KMS-11 (cell line): ENCODE measurements at regions not wholly inside any gene's neighbourhood (a gene's known extent, or its start where the extent isn't known, plus 50 kb on each side); places are given as distances from the start of the nearest gene placed in this dataset.
"Not testable (repeated sequence)": the region's sequence is repeated elsewhere in the genome, so short reads cannot be mapped to it uniquely, and the experiment has no call there.

Source experiments
- H2AFZ ChIP-seq: fragments of 200-600 bp; sonication (generic); 2 replicates; pipeline ENCODE4 v1.6.1; 2016; ENCODE audit warnings: antibody characterized with exemption, mixed run types, low read depth
- H3K27ac ChIP-seq: fragments of 200-600 bp; sonication (generic); 2 replicates; pipeline ENCODE4 v1.6.1; 2016; ENCODE audit warnings: mild to moderate bottlenecking, mixed run types
- H3K27me3 ChIP-seq: fragments of 200-600 bp; sonication (generic); 2 replicates; pipeline ENCODE4 v1.6.1; 2017; ENCODE audit warnings: mild to moderate bottlenecking, low read depth, mixed run types, moderate library complexity; ENCODE audit not compliant: insufficient read depth
- H3K36me3 ChIP-seq: fragments of 200-600 bp; sonication (generic); 2 replicates; pipeline ENCODE4 v1.6.1; 2017; ENCODE audit warnings: mild to moderate bottlenecking, mixed run types; ENCODE audit not compliant: insufficient read depth
- H3K4me1 ChIP-seq: fragments of 200-600 bp; sonication (generic); 2 replicates; pipeline ENCODE4 v1.6.1; 2016; ENCODE audit warnings: mild to moderate bottlenecking, low read depth, mixed run types; ENCODE audit not compliant: poor library complexity, severe bottlenecking
- H3K4me2 ChIP-seq: fragments of 200-600 bp; sonication (generic); 2 replicates; pipeline ENCODE4 v1.7.0; 2016; ENCODE audit warnings: mild to moderate bottlenecking, mixed run types
- H3K4me3 ChIP-seq: fragments of 200-600 bp; sonication (generic); IDR thresholded peaks from 2 replicates; pipeline ENCODE4 v1.6.1; 2017; ENCODE audit warnings: low read depth, low read length, mixed read lengths; ENCODE audit not compliant: insufficient read depth
- H3K79me2 ChIP-seq: fragments of 200-600 bp; sonication (generic); 2 replicates; pipeline ENCODE4 v1.6.1; 2016; ENCODE audit warnings: low read depth, mixed run types; ENCODE audit not compliant: insufficient read depth
- H3K9ac ChIP-seq: fragments of 200-600 bp; sonication (generic); 2 replicates; pipeline ENCODE4 v1.6.1; 2016; ENCODE audit warnings: mild to moderate bottlenecking, mixed run types
- H4K20me1 ChIP-seq: fragments of 200-600 bp; sonication (generic); 2 replicates; pipeline ENCODE4 v1.6.1; 2016; ENCODE audit warnings: mild to moderate bottlenecking, mixed run types; ENCODE audit not compliant: insufficient read depth
- CTCF ChIP-seq: fragments of 200-600 bp; sonication (generic); conservative IDR thresholded peaks from 2 replicates; pipeline ENCODE4 v1.6.1; 2017; ENCODE audit warnings: low read depth, mild to moderate bottlenecking, antibody characterized with exemption, low read length, moderate library complexity, mixed read lengths

GRCh38 chr6:60760928-60761327 is 1525.1 kb downstream of the KHDRBS2 start:
- H3K9ac ChIP-seq, H3K4me3 ChIP-seq, H4K20me1 ChIP-seq, H3K4me2 ChIP-seq, H3K27ac ChIP-seq, H2AFZ ChIP-seq, H3K36me3 ChIP-seq, H3K4me1 ChIP-seq, H3K27me3 ChIP-seq, H3K79me2 ChIP-seq: not testable (repeated sequence)

DNA sequence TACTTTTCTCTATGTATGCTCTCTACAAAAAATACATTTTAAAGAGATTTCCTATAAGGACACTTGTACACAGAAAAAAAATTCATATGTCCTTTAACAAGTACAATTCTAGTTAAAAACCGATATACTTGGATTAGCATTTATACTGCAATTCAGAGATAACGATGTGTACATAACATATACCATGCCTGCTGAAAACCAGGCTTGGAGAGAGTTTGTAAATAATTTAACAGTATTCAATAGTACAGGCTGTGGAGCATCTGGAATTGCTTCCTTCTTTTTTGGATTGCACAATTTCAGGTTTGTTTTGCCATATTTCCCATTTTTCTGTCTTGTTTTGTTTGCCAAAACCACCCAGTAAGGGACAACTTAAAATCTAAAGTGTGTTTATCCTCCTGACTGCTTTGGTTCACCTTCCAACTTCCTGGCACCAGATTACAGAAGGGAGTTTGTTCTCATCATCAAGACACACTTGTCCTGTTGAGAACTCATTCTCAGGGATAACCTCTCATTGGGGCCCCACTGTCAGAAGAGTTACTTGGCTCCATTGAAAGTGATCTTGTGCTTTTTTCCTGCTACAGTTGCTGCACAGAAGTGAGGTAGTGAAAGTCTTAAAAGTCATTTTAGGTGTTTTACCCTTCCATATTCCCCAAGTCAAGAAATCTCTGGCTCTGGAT is 1526.7 kb downstream of the KHDRBS2 start:
- not testable (repeated sequence) for H3K9ac ChIP-seq, H3K27ac ChIP-seq, H3K27me3 ChIP-seq, H3K79me2 ChIP-seq, H3K4me2 ChIP-seq, H3K4me1 ChIP-seq, H3K4me3 ChIP-seq, H3K36me3 ChIP-seq, H2AFZ ChIP-seq, H4K20me1 ChIP-seq

GRCh38 chr6:60758725-60759124 is 1527.3 kb downstream of the KHDRBS2 start:
- H3K27me3 ChIP-seq: not testable (repeated sequence)

DNA sequence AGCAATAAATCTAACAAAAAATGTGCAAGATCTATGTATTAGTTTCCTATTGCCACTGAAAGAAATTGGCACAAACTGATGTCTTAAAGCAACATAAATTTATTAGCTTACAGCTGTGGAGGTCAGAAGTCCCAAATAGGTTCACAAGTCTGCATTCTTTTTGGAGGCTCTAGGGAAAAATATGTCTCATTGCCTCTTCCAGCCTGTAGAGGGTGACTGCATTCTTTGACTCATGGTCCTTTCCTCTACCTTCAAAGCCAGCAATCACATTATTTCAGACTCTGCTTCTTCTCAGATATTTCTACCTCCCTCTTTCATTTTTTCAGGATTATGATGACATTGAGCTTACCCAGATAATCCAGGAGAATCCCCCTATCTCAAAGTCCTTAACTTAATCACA is 1531.1 kb downstream of the KHDRBS2 start:
- H3K27ac ChIP-seq: no peak overlapping the region
- H2AFZ ChIP-seq: no peak overlapping the region

More at GRCh38 chr6:60758725-60759124, 1527.3 kb downstream of the KHDRBS2 start:
- H2AFZ ChIP-seq, H3K4me2 ChIP-seq, H3K9ac ChIP-seq, H4K20me1 ChIP-seq, H3K4me3 ChIP-seq, H3K36me3 ChIP-seq, H3K27ac ChIP-seq, H3K79me2 ChIP-seq, H3K4me1 ChIP-seq: not testable (repeated sequence)

GRCh38 chr6:60750353-60751081 is 1535.5 kb downstream of the KHDRBS2 start:
- not testable (repeated sequence) for H4K20me1 ChIP-seq, H3K27me3 ChIP-seq, H3K9ac ChIP-seq, H2AFZ ChIP-seq, H3K4me2 ChIP-seq, H3K36me3 ChIP-seq, H3K27ac ChIP-seq, H3K79me2 ChIP-seq, H3K4me3 ChIP-seq, H3K4me1 ChIP-seq

More for the DNA sequence above, 1531.1 kb downstream of the KHDRBS2 start:
- Histone ChIP-seq H3K4me1 (no peaks in the 10 kb centered on the region), H3K36me3 (no peaks in the 10 kb centered on the region), H3K4me3 (no peak overlapping the region), H3K9ac (no peak overlapping the region), H4K20me1 (no peaks in the 10 kb centered on the region), H3K79me2 (no peaks in the 10 kb centered on the region), H3K27me3 (no peaks in the 10 kb centered on the region), H3K4me2 (no peak overlapping the region)
- no peak for TF ChIP-seq CTCF

DNA sequence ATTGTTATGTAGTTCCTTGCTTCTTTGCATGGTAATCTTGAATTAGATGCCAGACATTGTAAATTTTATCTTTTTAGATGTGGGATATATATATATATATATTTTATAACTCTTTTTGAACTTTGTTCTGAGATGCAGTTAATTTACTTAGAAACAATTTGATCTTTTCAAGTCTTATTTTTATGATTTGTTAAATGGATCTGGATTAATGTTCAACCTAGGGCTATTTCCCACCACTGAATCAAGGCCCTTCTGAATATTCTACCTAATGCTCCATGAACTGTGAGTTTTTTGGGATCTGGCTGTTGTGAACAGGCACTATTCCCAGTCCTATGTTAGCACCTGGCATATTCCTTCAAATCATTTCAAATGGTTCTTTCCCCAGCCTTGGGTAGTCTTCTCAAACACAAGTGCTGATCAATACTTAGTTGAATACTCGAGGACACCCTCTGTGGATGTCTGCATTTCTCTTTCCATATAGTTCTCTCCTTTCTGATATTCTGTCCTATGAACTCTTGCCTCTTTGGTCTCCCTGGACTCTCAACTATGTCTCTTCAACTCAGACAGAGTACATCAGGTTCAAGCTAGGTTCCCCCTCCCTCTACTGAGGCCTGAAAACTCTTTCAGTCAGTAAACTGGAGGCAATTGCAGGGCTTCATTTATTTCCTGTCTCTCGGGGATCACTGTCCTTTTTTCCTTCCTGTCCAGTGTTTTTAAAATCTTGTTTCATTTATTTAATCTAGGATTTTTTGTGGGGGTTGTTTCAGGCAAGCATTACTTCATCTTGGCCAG is 1538.1 kb downstream of the KHDRBS2 start:
- H3K9ac ChIP-seq, H3K36me3 ChIP-seq, H3K4me1 ChIP-seq, H3K27me3 ChIP-seq, H4K20me1 ChIP-seq, H3K27ac ChIP-seq, H3K4me3 ChIP-seq, H2AFZ ChIP-seq, H3K79me2 ChIP-seq, H3K4me2 ChIP-seq: not testable (repeated sequence)

- not testable (repeated sequence) for H3K27me3 ChIP-seq, H2AFZ ChIP-seq, H3K4me2 ChIP-seq, H3K27ac ChIP-seq, H3K9ac ChIP-seq, H3K4me3 ChIP-seq, H3K36me3 ChIP-seq, H4K20me1 ChIP-seq, H3K79me2 ChIP-seq, H3K4me1 ChIP-seq
These were observed 1548.1 kb downstream of the KHDRBS2 start for GRCh38 chr6:60737764-60738425.

DNA sequence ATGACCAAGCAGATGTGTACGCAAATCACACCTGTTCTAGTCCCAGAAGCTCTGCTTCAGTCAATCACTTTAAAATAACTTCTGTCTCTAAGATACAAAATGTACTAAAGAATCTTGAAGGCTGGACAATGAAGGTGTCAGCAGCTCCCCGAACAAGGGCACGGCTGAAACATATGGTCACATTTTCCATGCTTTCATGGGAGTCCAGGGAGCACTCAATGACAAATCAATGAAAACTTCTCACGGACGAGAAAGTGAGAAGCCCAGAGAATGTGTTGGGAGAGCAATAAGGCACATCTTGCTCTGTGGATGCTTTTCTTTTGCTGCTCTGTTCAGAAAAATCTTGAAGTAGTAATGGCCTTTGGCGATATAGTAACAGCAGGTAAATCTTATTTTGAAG is 1548.7 kb downstream of the KHDRBS2 start:
- not testable (repeated sequence) for H3K79me2 ChIP-seq, H3K36me3 ChIP-seq, H3K4me2 ChIP-seq, H3K4me3 ChIP-seq, H3K4me1 ChIP-seq, H3K27me3 ChIP-seq, H4K20me1 ChIP-seq, H3K27ac ChIP-seq, H2AFZ ChIP-seq, H3K9ac ChIP-seq

DNA sequence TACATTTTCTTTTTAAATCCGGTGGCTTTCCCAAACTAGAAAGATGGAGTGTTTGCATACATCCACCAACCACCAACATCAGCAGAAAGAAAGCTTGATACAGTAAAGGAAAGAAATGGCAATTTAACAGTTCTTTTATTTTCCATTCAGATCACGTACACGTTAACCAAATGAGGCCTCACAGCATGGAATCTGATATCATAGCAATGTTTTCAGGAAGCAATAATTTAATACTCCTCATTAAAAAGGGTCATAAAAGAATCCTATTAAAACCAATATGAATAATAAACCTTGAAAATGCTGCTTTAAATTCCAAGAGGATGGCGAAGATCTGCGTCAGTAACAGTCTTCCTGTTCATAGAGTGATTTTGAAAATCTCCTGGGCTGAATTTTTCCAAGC is 1562.1 kb downstream of the KHDRBS2 start:
- H3K27me3 ChIP-seq, H3K27ac ChIP-seq, H3K4me1 ChIP-seq, H3K9ac ChIP-seq, H3K4me2 ChIP-seq, H2AFZ ChIP-seq, H4K20me1 ChIP-seq, H3K4me3 ChIP-seq, H3K36me3 ChIP-seq, H3K79me2 ChIP-seq: not testable (repeated sequence)
